HG03342 (cell line): ENCODE measurements at regions not wholly inside any gene's neighbourhood (a gene's known extent, or its start where the extent isn't known, plus 50 kb on each side); places are given as distances from the start of the nearest gene placed in this dataset.
"Not testable (repeated sequence)": the region's sequence is repeated elsewhere in the genome, so short reads cannot be mapped to it uniquely, and the experiment has no call there.

Source experiments
- ATAC-seq: cut with Tn5 transposase; IDR thresholded peaks from one replicate; pipeline ENCODE4 v1.9.1; 2021; ENCODE audit warnings: mild to moderate bottlenecking, moderate library complexity; ENCODE audit not compliant: unreplicated experiment

GRCh38 chr5:12095808-12096281, 191.6 kb upstream of the CTNND2 start:
- no peak for ATAC-seq

- no peak for ATAC-seq
Measured at GRCh38 chr5:12093586-12093985, 189.3 kb upstream of the CTNND2 start.

GRCh38 chr5:12080761-12081160, 176.5 kb upstream of the CTNND2 start:
- no peak for ATAC-seq

- not testable (repeated sequence) for ATAC-seq
Measured at GRCh38 chr5:12078286-12078685, 174.0 kb upstream of the CTNND2 start.

GRCh38 chr5:12073426-12073825, 169.2 kb upstream of the CTNND2 start:
- ATAC-seq = no peak

- ATAC-seq = no peak
Measured at GRCh38 chr5:12072441-12072840, 168.2 kb upstream of the CTNND2 start.

GRCh38 chr5:12071455-12071854, 167.2 kb upstream of the CTNND2 start:
- no peak for ATAC-seq

- ATAC-seq = peak; percentile 71
Measured at GRCh38 chr5:12023614-12024241, 119.5 kb upstream of the CTNND2 start.

- no peak for ATAC-seq
Measured at GRCh38 chr5:12022444-12022843, 118.2 kb upstream of the CTNND2 start.

- ATAC-seq = no peak
Measured at GRCh38 chr5:12019306-12019705, 115.1 kb upstream of the CTNND2 start.

- no peak for ATAC-seq
Measured at GRCh38 chr5:12017007-12017406, 112.8 kb upstream of the CTNND2 start.

GRCh38 chr5:12016159-12016746, 112.0 kb upstream of the CTNND2 start:
- no peak for ATAC-seq

- ATAC-seq = no peak
Measured at GRCh38 chr5:12013351-12013750, 109.1 kb upstream of the CTNND2 start.

GRCh38 chr5:12003680-12004079, 99.4 kb upstream of the CTNND2 start:
- ATAC-seq = no peak

GRCh38 chr5:11998397-11998796, 94.2 kb upstream of the CTNND2 start:
- no peak for ATAC-seq

- ATAC-seq = no peak
Measured at GRCh38 chr5:11997942-11998341, 93.7 kb upstream of the CTNND2 start.

GRCh38 chr5:11992518-11992917, 88.3 kb upstream of the CTNND2 start:
- ATAC-seq = no peak

GRCh38 chr5:11985993-11986392, 81.7 kb upstream of the CTNND2 start:
- ATAC-seq = no peak

GRCh38 chr5:11984196-11984595, 80.0 kb upstream of the CTNND2 start:
- no peak for ATAC-seq

GRCh38 chr5:11981986-11982385, 77.7 kb upstream of the CTNND2 start:
- ATAC-seq = no peak

GRCh38 chr5:11977904-11978303, 73.7 kb upstream of the CTNND2 start:
- no peak for ATAC-seq

GRCh38 chr5:11973469-11973868, 69.2 kb upstream of the CTNND2 start:
- no peak for ATAC-seq

- no peak for ATAC-seq
Measured at GRCh38 chr5:11963227-11963626, 59.0 kb upstream of the CTNND2 start.
